Panc1 (cell line): ENCODE measurements at regions not wholly inside any gene's neighbourhood (a gene's known extent, or its start where the extent isn't known, plus 50 kb on each side); places are given as distances from the start of the nearest gene placed in this dataset.

Experiments used
- ATAC-seq: fragments of 200-7000 bp; cut with Tn5 transposase; 2 replicates; pipeline ENCODE4 v1.9.1; 2020; ENCODE audit warnings: mild to moderate bottlenecking, moderate library complexity
- BruUV-seq: library from RNA; stranded (reverse); fragments of 400-500 nt; replicated peaks from 2 replicates; lab custom pipeline; 2021; lab: Mats Ljungman, UMichigan
- CTCF ChIA-PET: fragments of 300-600 bp; sonication (Branson Sonifier 250); formaldehyde crosslinking; loops from one replicate; lab custom pipeline; 2022; ENCODE audit warnings: antibody characterized with exemption; lab: Charles Lee
- POLR2A ChIA-PET: fragments of 300-600 bp; sonication (Branson Sonifier 250); formaldehyde crosslinking; loops from one replicate; lab custom pipeline; 2022; ENCODE audit warnings: antibody characterized with exemption; lab: Charles Lee
- DNase-seq: peaks from one replicate; pipeline ENCODE4 v3.0.0-alpha.2; 2010; ENCODE audit warnings: low read depth, low spot score
- H3K27ac ChIP-seq: 2 replicates; pipeline ENCODE4 v1.5.1; 2011; ENCODE audit warnings: mild to moderate bottlenecking, low read length, inconsistent platforms
- H3K27me3 ChIP-seq: fragments of 200-500 bp; sonication (Bioruptor generic); 2 replicates; pipeline ENCODE4 v1.6.0; 2014; ENCODE audit warnings: low read length, inconsistent platforms; ENCODE audit not compliant: control insufficient read depth, insufficient read depth
- H3K36me3 ChIP-seq: fragments of 200-500 bp; sonication (Bioruptor generic); 2 replicates; pipeline ENCODE4 v1.5.1; 2014; ENCODE audit warnings: inconsistent platforms, mild to moderate bottlenecking, low read length, moderate library complexity; ENCODE audit not compliant: control insufficient read depth, insufficient read depth
- H3K4me1 ChIP-seq: 2 replicates; pipeline ENCODE4 v1.5.1; 2011; ENCODE audit warnings: inconsistent platforms, mild to moderate bottlenecking, low read length, moderate library complexity; ENCODE audit not compliant: control insufficient read depth, insufficient read depth
- H3K4me3 ChIP-seq, 2 experiments: 2 replicates each; pipeline ENCODE4 v1.5.1; 2011 to 2012; ENCODE audit warnings: low read depth in 2 of 2, low read length in 2 of 2, mild to moderate bottlenecking in 2 of 2, inconsistent platforms in 1 of 2, moderate library complexity in 1 of 2
- H3K9me3 ChIP-seq: fragments of 200-500 bp; sonication (Bioruptor generic); 2 replicates; pipeline ENCODE4 v1.5.1; 2014; ENCODE audit warnings: low read depth, mild to moderate bottlenecking, inconsistent platforms, low read length, moderate library complexity; ENCODE audit not compliant: control insufficient read depth, insufficient read depth
- POLR2AphosphoS5 ChIP-seq: IDR thresholded peaks from 2 replicates; pipeline ENCODE4 v1.6.1; 2012; ENCODE audit warnings: mild to moderate bottlenecking, low read depth, low read length, moderate library complexity
- SIN3A ChIP-seq: IDR thresholded peaks from 2 replicates; pipeline ENCODE4 v1.6.1; 2012; ENCODE audit warnings: low read depth, mild to moderate bottlenecking, low read length, moderate library complexity, borderline replicate concordance; ENCODE audit not compliant: insufficient read depth
- TCF7L2 ChIP-seq: IDR thresholded peaks from 2 replicates; pipeline ENCODE4 v1.6.1; 2011; ENCODE audit warnings: mild to moderate bottlenecking, low read depth, low read length, inconsistent platforms
- in situ Hi-C: cut with HindIII; loops from 2 replicates; pipeline ENCODE4 v1.10.0; 2016; ENCODE audit warnings: low sequenced_read_pairs, low pct_unique_long_range_greater_than_20kb
- intact Hi-C: fragments of 100-400 bp; cut with micrococcal nuclease; formaldehyde crosslinking; loops from one replicate; pipeline ENCODE4 v1.10.0; 2022; ENCODE audit not compliant: unreplicated experiment
- TF ChIP-seq, protein P1 (sequence below): fragments of 450-650 bp; IDR thresholded peaks from 2 replicates; pipeline ENCODE4 v1.5.1; 2017; ENCODE audit warnings: mild to moderate bottlenecking
- TF ChIP-seq, protein P2 (sequence below), 2 experiments: IDR thresholded peaks; 2 replicates each; pipeline ENCODE4 v1.6.1; 2011 to 2012; ENCODE audit warnings: low read depth in 2 of 2, control low read depth in 1 of 2, low read length in 1 of 2, mild to moderate bottlenecking in 1 of 2, moderate library complexity in 1 of 2; ENCODE audit not compliant: insufficient read depth in 1 of 2

GRCh38 chr5:62794456-62794855, 215.8 kb downstream of the LRRC70 start:
- no peaks in the 10 kb centered on the region for H3K4me1 ChIP-seq
- POLR2A ChIA-PET, result no interaction called here
- no peaks in the 10 kb centered on the region for H3K36me3 ChIP-seq
- no peaks in the 10 kb centered on the region for H3K27me3 ChIP-seq
- H3K9me3 ChIP-seq, result no peaks in the 10 kb centered on the region
- H3K27ac ChIP-seq, result no peak overlapping the region
- no peak for DNase-seq
- TF ChIP-seq SIN3A (no peak), TCF7L2 (no peak), POLR2AphosphoS5 (no peak)
- TF ChIP-seq, protein P1, sequence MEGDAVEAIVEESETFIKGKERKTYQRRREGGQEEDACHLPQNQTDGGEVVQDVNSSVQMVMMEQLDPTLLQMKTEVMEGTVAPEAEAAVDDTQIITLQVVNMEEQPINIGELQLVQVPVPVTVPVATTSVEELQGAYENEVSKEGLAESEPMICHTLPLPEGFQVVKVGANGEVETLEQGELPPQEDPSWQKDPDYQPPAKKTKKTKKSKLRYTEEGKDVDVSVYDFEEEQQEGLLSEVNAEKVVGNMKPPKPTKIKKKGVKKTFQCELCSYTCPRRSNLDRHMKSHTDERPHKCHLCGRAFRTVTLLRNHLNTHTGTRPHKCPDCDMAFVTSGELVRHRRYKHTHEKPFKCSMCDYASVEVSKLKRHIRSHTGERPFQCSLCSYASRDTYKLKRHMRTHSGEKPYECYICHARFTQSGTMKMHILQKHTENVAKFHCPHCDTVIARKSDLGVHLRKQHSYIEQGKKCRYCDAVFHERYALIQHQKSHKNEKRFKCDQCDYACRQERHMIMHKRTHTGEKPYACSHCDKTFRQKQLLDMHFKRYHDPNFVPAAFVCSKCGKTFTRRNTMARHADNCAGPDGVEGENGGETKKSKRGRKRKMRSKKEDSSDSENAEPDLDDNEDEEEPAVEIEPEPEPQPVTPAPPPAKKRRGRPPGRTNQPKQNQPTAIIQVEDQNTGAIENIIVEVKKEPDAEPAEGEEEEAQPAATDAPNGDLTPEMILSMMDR, result no peak
- TF ChIP-seq, protein P2, sequence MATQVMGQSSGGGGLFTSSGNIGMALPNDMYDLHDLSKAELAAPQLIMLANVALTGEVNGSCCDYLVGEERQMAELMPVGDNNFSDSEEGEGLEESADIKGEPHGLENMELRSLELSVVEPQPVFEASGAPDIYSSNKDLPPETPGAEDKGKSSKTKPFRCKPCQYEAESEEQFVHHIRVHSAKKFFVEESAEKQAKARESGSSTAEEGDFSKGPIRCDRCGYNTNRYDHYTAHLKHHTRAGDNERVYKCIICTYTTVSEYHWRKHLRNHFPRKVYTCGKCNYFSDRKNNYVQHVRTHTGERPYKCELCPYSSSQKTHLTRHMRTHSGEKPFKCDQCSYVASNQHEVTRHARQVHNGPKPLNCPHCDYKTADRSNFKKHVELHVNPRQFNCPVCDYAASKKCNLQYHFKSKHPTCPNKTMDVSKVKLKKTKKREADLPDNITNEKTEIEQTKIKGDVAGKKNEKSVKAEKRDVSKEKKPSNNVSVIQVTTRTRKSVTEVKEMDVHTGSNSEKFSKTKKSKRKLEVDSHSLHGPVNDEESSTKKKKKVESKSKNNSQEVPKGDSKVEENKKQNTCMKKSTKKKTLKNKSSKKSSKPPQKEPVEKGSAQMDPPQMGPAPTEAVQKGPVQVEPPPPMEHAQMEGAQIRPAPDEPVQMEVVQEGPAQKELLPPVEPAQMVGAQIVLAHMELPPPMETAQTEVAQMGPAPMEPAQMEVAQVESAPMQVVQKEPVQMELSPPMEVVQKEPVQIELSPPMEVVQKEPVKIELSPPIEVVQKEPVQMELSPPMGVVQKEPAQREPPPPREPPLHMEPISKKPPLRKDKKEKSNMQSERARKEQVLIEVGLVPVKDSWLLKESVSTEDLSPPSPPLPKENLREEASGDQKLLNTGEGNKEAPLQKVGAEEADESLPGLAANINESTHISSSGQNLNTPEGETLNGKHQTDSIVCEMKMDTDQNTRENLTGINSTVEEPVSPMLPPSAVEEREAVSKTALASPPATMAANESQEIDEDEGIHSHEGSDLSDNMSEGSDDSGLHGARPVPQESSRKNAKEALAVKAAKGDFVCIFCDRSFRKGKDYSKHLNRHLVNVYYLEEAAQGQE (IDR thresholded peaks at IDR 0.05; ENCODE audit: insufficient read depth in 1 of 2, low read depth in 2 of 2, low read length in 1 of 2), result no peak
- intact Hi-C loops, result no loop called here
- CTCF ChIA-PET, result no interaction called here
- no peak for ATAC-seq
- no peak overlapping the region for H3K4me3 ChIP-seq
- in situ Hi-C loops, result no loop called here
- BruUV-seq, result no TSS peak

DNA sequence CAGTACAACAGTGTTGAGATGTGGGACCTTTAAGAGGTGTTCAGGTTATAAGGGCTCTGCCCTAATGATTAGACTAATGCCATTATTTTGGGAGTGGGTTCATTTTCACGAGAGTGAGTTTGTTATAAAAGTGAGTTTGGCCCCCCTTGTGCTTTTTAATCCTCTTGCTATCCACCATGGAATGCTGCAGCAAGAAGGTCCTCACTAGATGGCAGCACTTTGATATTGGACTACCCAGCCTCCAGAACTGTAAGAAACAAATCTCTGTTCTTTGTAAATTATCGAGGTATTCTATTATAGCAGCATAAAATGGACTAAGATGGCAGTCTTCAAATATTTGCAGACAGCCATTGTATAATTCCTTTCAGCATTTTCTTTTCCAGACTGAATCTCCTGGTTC, 212.4 kb downstream of the LRRC70 start:
- Histone ChIP-seq H3K27ac (no peak overlapping the region), H3K4me3 (no peak overlapping the region), H3K4me1 (no peaks in the 10 kb centered on the region), H3K36me3 (no peaks in the 10 kb centered on the region), H3K27me3 (peaks cover 5% of the 10 kb centered on the region), H3K9me3 (no peaks in the 10 kb centered on the region)
- in situ Hi-C loops (no loop called here), intact Hi-C loops (no loop called here)
- no peak for TF ChIP-seq POLR2AphosphoS5
- TF ChIP-seq, protein P1, result peak; percentile 67
- POLR2A ChIA-PET, result no interaction called here
- CTCF ChIA-PET, result no interaction called here
- BruUV-seq, result no TSS peak
- ATAC-seq, result no peak
- DNase-seq, result no peak

- no peak for DNase-seq
- H3K4me3 ChIP-seq, result no peak overlapping the region
- CTCF ChIA-PET, result no interaction called here
- H3K4me1 ChIP-seq, result no peaks in the 10 kb centered on the region
- BruUV-seq, result no TSS peak
- intact Hi-C loops (no loop called here), in situ Hi-C loops (no loop called here)
- ATAC-seq, result no peak
- H3K27me3 ChIP-seq, result peaks cover 5% of the 10 kb centered on the region
- no peaks in the 10 kb centered on the region for H3K9me3 ChIP-seq
- POLR2A ChIA-PET, result no interaction called here
- H3K27ac ChIP-seq, result no peak overlapping the region
- TF ChIP-seq SIN3A (no peak), TCF7L2 (no peak), POLR2AphosphoS5 (no peak)
- TF ChIP-seq, protein P1, result no peak
- TF ChIP-seq, protein P2 (IDR thresholded peaks at IDR 0.05; ENCODE audit: insufficient read depth in 1 of 2, low read depth in 2 of 2, low read length in 1 of 2), result no peak
- no peaks in the 10 kb centered on the region for H3K36me3 ChIP-seq
These were observed 211.7 kb downstream of the LRRC70 start for GRCh38 chr5:62790348-62790747.
